OCI-LY1 (cell line): ENCODE measurements at regions not wholly inside any gene's neighbourhood (a gene's known extent, or its start where the extent isn't known, plus 50 kb on each side); places are given as distances from the start of the nearest gene placed in this dataset.

Experiments
- CTCF ChIP-seq: fragments of 200-600 bp; sonication (generic), shearing (Covaris generic); IDR thresholded peaks from 2 replicates; pipeline ENCODE4 v1.5.1; 2017; ENCODE audit warnings: mild to moderate bottlenecking, antibody characterized with exemption, low read length, moderate library complexity, mixed read lengths
- EZH2 ChIP-seq: fragments of 200-600 bp; sonication (generic), shearing (Covaris generic); IDR thresholded peaks from 2 replicates; pipeline ENCODE4 v1.8.0; 2017; ENCODE audit warnings: borderline replicate concordance, mixed run types, mild to moderate bottlenecking, antibody characterized with exemption, low read length, moderate library complexity, mixed read lengths

- no peak for TF ChIP-seq CTCF
- no peak for TF ChIP-seq EZH2
These were observed 92.2 kb upstream of the GATB start for GRCh38 chr4:151853034-151853433.
